ENCODE measurements at regions not wholly inside any gene's neighbourhood (a gene's known extent, or its start where the extent isn't known, plus 50 kb on each side); places are given as distances from the start of the nearest gene placed in this dataset.

DNA sequence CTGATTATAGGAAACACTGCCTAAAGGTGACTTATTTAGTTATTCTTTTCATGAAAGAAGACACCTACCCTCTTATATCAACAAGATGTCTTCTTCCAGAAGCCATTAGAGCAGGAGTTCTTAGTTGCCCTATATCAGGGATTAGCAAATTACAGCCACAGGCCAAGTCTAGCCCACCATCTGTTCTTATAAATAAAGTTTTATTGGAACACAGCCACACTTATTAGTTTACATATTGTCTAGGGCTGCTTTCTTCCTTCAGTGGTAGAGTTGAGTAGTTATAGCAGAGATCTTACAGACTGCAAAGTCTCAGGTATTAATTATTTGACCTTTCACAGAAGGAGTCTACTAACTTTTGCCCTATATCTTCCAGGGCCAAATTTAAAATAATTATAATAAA lies 157.2 kb upstream of the NOCT start:
- DNase-seq (ENCODE audit: low spot score in 2 of 2): no peak
- Histone ChIP-seq H3K27ac (no peak overlapping the region), H3K9me3 (no peaks in the 10 kb centered on the region), H3K27me3 (no peaks in the 10 kb centered on the region), H3K4me3 (no peak overlapping the region), H3K36me3 (no peaks in the 10 kb centered on the region), H3K4me1 (no peaks in the 10 kb centered on the region)
- TF ChIP-seq POLR2A (IDR thresholded peaks at IDR 0.05) (no peak), POLR2AphosphoS5 (IDR thresholded peaks at IDR 0.05) (no peak)
- TF ChIP-seq, protein P1, sequence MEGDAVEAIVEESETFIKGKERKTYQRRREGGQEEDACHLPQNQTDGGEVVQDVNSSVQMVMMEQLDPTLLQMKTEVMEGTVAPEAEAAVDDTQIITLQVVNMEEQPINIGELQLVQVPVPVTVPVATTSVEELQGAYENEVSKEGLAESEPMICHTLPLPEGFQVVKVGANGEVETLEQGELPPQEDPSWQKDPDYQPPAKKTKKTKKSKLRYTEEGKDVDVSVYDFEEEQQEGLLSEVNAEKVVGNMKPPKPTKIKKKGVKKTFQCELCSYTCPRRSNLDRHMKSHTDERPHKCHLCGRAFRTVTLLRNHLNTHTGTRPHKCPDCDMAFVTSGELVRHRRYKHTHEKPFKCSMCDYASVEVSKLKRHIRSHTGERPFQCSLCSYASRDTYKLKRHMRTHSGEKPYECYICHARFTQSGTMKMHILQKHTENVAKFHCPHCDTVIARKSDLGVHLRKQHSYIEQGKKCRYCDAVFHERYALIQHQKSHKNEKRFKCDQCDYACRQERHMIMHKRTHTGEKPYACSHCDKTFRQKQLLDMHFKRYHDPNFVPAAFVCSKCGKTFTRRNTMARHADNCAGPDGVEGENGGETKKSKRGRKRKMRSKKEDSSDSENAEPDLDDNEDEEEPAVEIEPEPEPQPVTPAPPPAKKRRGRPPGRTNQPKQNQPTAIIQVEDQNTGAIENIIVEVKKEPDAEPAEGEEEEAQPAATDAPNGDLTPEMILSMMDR (IDR thresholded peaks at IDR 0.05): no peak
- intact Hi-C loops (cut with DNase I; ENCODE audit: low total_unique reads): no loop called here

DNA sequence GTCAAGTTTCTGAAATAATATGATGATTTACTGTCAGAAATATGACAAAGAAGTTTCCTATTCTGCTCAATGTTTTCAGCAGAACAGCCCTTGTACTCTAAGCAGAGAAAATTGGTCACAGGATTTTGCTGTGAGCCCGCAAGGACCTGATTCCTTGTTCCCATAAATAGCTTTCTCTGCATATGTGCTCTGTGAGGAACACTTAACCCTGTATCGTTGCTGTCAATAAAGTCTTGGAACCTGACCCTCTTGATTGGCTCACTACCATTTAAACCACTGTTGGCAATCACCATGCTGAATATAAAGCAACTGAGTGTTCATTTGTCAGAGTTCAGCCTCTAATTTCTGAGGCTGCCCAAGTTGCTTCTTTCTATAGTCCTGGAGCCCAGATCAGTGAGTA lies 158.2 kb upstream of the NOCT start:
- Histone ChIP-seq H3K27me3 (no peaks in the 10 kb centered on the region), H3K4me1 (no peaks in the 10 kb centered on the region), H3K9me3 (no peaks in the 10 kb centered on the region), H3K4me3 (no peak overlapping the region), H3K36me3 (no peaks in the 10 kb centered on the region), H3K27ac (no peak overlapping the region)
- DNase-seq (ENCODE audit: low spot score in 2 of 2): no peak
- no peak for TF ChIP-seq POLR2AphosphoS5 (IDR thresholded peaks at IDR 0.05)
- TF ChIP-seq, protein P1 (IDR thresholded peaks at IDR 0.05): no peak
- TF ChIP-seq POLR2A (IDR thresholded peaks at IDR 0.05): no peak
- intact Hi-C loops (cut with DNase I; ENCODE audit: low total_unique reads): no loop called here

DNA sequence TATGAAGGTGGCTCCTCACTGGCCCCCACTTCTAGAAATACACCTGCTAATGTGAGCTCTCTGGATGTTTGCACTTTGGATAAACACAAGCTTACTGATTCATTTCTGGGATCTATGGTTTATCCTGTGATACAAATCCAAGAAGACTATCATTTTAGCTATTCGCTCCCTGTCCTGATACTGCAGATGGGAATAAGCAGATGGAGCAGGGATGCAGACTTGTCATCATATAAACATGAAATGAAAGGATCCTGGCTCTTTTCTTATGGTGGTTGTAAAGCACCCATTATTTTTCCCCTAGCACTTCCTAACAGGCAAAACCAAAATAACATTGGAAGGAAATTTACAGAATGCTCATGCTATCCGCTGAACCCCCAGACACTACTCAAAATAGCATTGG lies 162.9 kb upstream of the NOCT start:
- TF ChIP-seq, protein P1 (IDR thresholded peaks at IDR 0.05): no peak
- TF ChIP-seq POLR2A (IDR thresholded peaks at IDR 0.05): no peak
- H3K4me1 ChIP-seq: no peaks in the 10 kb centered on the region
- no peak for DNase-seq (ENCODE audit: low spot score in 2 of 2)
- intact Hi-C loops (cut with DNase I; ENCODE audit: low total_unique reads): no loop called here
- H3K27me3 ChIP-seq: no peaks in the 10 kb centered on the region
- no peaks in the 10 kb centered on the region for H3K9me3 ChIP-seq
- H3K4me3 ChIP-seq: no peak overlapping the region
- H3K27ac ChIP-seq: no peak overlapping the region
- H3K36me3 ChIP-seq: no peaks in the 10 kb centered on the region

DNA sequence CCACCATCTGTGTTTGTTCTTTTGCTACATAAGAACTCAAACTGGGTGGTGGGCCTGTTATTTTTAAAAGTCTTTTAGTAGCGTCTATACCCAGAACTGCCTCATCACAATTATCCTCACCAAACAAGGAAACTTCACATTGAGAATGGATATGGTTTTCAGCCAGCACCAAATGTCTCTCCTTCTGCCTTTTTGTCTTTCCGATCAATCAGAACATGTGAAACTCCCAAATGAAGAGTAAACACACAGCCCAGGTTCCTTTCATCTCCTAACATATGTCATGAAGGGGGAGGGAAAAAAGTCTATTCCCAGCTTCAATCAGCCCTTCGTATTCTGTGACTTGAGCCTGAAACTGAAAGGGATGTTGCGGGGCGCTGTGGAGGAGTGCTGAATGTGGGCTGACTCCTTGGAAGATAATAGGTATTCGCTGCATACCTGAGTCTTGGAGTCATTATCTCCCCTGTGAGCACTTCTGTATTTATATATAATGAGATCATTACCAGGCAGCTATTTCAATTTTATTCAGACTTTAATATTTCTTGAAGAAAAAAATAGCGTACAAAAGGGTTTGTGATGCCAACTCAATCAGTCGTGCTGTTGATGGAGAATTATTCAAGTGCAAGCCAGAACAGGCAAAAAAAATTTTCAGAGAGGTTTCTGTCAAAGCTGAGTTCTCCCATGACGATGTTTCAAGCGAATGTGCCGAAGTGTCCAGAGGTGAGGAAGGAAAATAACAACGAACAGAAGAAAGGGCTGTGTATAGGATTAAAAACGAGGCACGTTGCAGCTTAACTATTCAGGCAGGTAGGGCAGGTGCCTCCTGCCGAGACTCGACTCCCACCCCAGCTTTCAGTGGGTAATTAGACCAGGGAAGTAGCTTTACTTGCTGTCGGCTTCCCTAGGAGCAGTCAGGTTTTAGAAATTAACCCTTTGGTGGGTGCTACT lies 163.9 kb upstream of the NOCT start:
- Histone ChIP-seq H3K4me3 (peak overlapping the region in 2 of 3 donors; percentile 36 to 59), H3K36me3 (no peaks in the 10 kb centered on the region), H3K27ac (peak overlapping the region; percentile 1 to 58), H3K27me3 (no peaks in the 10 kb centered on the region), H3K9me3 (no peaks in the 10 kb centered on the region), H3K4me1 (no peaks in the 10 kb centered on the region)
- no peak for DNase-seq (ENCODE audit: low spot score in 2 of 2)
- intact Hi-C loops (cut with DNase I; ENCODE audit: low total_unique reads): no loop called here
- TF ChIP-seq, protein P1 (IDR thresholded peaks at IDR 0.05): no peak
- no peak for TF ChIP-seq POLR2A (IDR thresholded peaks at IDR 0.05)
- no peak for TF ChIP-seq POLR2AphosphoS5 (IDR thresholded peaks at IDR 0.05)

DNA sequence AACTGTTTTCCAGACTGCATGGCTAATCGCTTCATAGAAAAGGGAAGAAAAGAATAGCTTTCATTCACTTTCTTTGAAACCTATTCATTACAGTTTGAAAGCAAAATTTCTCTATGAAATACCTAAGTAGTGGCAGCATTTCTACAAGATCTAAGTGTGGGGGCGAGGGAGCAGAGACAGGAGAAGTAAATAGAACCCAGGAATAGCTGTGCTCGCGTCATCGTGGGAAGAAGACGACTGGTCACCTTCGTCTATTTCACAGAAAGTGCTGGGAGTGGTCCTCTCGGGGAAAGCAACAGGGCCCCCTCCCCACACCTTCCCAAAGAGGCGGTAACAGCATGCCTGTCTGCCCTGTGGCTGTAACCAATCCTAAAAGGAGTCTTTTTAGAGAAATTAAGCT lies 169.9 kb upstream of the NOCT start:
- Histone ChIP-seq H3K27me3 (no peaks in the 10 kb centered on the region), H3K4me1 (no peaks in the 10 kb centered on the region), H3K36me3 (no peaks in the 10 kb centered on the region), H3K27ac (no peak overlapping the region), H3K4me3 (no peak overlapping the region), H3K9me3 (no peaks in the 10 kb centered on the region)
- TF ChIP-seq POLR2AphosphoS5 (IDR thresholded peaks at IDR 0.05) (no peak), POLR2A (IDR thresholded peaks at IDR 0.05) (no peak)
- TF ChIP-seq, protein P1 (IDR thresholded peaks at IDR 0.05): no peak
- no peak for DNase-seq (ENCODE audit: low spot score in 2 of 2)
- intact Hi-C loops (cut with DNase I; ENCODE audit: low total_unique reads): no loop called here
